ENCODE measurements at regions not wholly inside any gene's neighbourhood (a gene's known extent, or its start where the extent isn't known, plus 50 kb on each side); places are given as distances from the start of the nearest gene placed in this dataset.

DNA sequence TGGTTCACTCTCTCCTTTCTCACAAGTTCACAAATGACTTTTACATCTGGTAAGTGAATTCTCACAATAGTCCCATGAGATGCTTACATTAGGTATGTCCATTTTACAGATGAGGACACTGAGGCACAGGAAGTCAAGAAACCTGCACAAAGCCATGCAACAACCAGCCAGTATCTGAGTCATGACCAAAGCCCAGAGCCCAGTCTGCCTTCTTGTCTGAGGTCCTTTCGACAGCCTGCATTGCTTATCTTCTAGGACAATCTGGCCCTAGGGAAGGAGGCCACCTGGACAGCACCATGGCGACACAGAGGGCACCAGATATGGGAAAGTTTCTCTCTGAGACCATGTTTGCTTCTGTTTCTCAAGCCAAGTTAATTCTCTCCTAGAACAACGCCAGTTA is 197.1 kb downstream of the NSG2 start:
- TF ChIP-seq ZC3H10 (CRISPR knock-in tag; IDR thresholded peaks at IDR 0.05): no peak
- no peak for TF ChIP-seq TOX (CRISPR knock-in tag; IDR thresholded peaks at IDR 0.05; ENCODE audit: borderline replicate concordance)
- no peak for TF ChIP-seq BACH2 (CRISPR knock-in tag; IDR thresholded peaks at IDR 0.05; ENCODE audit: borderline replicate concordance)
- no peak for TF ChIP-seq OSR1 (CRISPR knock-in tag; IDR thresholded peaks at IDR 0.05)
- no peak for TF ChIP-seq ZNF70 (CRISPR knock-in tag; IDR thresholded peaks at IDR 0.05)
- TF ChIP-seq ZNF565 (CRISPR knock-in tag; conservative IDR thresholded peaks at IDR 0.05; ENCODE audit: low read depth): no peak
- TF ChIP-seq, protein P1, sequence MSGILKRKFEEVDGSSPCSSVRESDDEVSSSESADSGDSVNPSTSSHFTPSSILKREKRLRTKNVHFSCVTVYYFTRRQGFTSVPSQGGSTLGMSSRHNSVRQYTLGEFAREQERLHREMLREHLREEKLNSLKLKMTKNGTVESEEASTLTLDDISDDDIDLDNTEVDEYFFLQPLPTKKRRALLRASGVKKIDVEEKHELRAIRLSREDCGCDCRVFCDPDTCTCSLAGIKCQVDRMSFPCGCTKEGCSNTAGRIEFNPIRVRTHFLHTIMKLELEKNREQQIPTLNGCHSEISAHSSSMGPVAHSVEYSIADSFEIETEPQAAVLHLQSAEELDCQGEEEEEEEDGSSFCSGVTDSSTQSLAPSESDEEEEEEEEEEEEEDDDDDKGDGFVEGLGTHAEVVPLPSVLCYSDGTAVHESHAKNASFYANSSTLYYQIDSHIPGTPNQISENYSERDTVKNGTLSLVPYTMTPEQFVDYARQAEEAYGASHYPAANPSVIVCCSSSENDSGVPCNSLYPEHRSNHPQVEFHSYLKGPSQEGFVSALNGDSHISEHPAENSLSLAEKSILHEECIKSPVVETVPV (CRISPR knock-in tag; IDR thresholded peaks at IDR 0.05): no peak
- no peak for TF ChIP-seq POU6F1 (CRISPR knock-in tag; IDR thresholded peaks at IDR 0.05; ENCODE audit: borderline replicate concordance, low read depth)
- no peak for TF ChIP-seq SNAI2 (CRISPR knock-in tag; IDR thresholded peaks at IDR 0.05)
- no peak for TF ChIP-seq ARNTL (CRISPR knock-in tag; IDR thresholded peaks at IDR 0.05; ENCODE audit: borderline replicate concordance, low read depth)
- no peak for TF ChIP-seq PATZ1 (CRISPR knock-in tag; IDR thresholded peaks at IDR 0.05; ENCODE audit: borderline replicate concordance)
- no peak for TF ChIP-seq CSDC2 (CRISPR knock-in tag; IDR thresholded peaks at IDR 0.05)
- TF ChIP-seq RARB (CRISPR knock-in tag; IDR thresholded peaks at IDR 0.05): no peak
- no peak for TF ChIP-seq ZFP30 (CRISPR knock-in tag; IDR thresholded peaks at IDR 0.05)
- TF ChIP-seq, protein P2, sequence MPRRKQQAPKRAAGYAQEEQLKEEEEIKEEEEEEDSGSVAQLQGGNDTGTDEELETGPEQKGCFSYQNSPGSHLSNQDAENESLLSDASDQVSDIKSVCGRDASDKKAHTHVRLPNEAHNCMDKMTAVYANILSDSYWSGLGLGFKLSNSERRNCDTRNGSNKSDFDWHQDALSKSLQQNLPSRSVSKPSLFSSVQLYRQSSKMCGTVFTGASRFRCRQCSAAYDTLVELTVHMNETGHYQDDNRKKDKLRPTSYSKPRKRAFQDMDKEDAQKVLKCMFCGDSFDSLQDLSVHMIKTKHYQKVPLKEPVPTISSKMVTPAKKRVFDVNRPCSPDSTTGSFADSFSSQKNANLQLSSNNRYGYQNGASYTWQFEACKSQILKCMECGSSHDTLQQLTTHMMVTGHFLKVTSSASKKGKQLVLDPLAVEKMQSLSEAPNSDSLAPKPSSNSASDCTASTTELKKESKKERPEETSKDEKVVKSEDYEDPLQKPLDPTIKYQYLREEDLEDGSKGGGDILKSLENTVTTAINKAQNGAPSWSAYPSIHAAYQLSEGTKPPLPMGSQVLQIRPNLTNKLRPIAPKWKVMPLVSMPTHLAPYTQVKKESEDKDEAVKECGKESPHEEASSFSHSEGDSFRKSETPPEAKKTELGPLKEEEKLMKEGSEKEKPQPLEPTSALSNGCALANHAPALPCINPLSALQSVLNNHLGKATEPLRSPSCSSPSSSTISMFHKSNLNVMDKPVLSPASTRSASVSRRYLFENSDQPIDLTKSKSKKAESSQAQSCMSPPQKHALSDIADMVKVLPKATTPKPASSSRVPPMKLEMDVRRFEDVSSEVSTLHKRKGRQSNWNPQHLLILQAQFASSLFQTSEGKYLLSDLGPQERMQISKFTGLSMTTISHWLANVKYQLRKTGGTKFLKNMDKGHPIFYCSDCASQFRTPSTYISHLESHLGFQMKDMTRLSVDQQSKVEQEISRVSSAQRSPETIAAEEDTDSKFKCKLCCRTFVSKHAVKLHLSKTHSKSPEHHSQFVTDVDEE (CRISPR knock-in tag; IDR thresholded peaks at IDR 0.05): no peak
- no peak for TF ChIP-seq TCF4 (CRISPR knock-in tag; IDR thresholded peaks at IDR 0.05; ENCODE audit: borderline replicate concordance)
- TF ChIP-seq ISL1 (CRISPR knock-in tag; IDR thresholded peaks at IDR 0.05): no peak
- TF ChIP-seq PPARA (CRISPR knock-in tag; IDR thresholded peaks at IDR 0.05; ENCODE audit: borderline replicate concordance): no peak
- no peak for TF ChIP-seq ZFP3 (CRISPR knock-in tag; IDR thresholded peaks at IDR 0.05)
- no peak for ATAC-seq

DNA sequence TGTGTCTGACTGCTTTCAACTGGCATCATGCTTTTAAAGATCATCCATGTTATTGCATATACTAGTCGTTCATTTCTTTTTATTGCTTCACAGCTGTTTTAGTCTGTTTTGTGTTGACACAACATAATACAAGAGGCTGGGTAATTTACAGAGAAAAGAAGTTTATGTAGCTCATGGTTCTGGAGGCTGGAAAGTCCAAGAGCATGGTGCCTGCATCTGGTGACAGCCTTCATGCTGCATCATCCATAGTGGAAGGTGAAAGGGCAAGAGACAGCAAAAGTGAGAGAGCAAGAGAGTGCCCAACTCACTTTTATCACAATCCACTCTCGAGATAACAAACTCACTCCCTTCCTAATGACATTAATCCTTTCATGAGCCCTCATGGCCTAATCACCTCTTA is 198.4 kb downstream of the NSG2 start:
- ATAC-seq: no peak
- TF ChIP-seq TCF4 (CRISPR knock-in tag; IDR thresholded peaks at IDR 0.05; ENCODE audit: borderline replicate concordance) (no peak), ZC3H10 (CRISPR knock-in tag; IDR thresholded peaks at IDR 0.05) (no peak), CSDC2 (CRISPR knock-in tag; IDR thresholded peaks at IDR 0.05) (no peak)

- TF ChIP-seq ZFP3 (CRISPR knock-in tag; IDR thresholded peaks at IDR 0.05) (no peak), ZNF70 (CRISPR knock-in tag; IDR thresholded peaks at IDR 0.05) (no peak), TOX (CRISPR knock-in tag; IDR thresholded peaks at IDR 0.05; ENCODE audit: borderline replicate concordance) (no peak), OSR1 (CRISPR knock-in tag; IDR thresholded peaks at IDR 0.05) (no peak), CSDC2 (CRISPR knock-in tag; IDR thresholded peaks at IDR 0.05) (no peak), SNAI2 (CRISPR knock-in tag; IDR thresholded peaks at IDR 0.05) (no peak), PATZ1 (CRISPR knock-in tag; IDR thresholded peaks at IDR 0.05; ENCODE audit: borderline replicate concordance) (no peak)
- TF ChIP-seq, protein P1 (CRISPR knock-in tag; IDR thresholded peaks at IDR 0.05): no peak
- no peak for ATAC-seq
Measured at GRCh38 chr5:174245516-174246075, 200.1 kb downstream of the NSG2 start.

Data from SK-N-SH treated with all-trans-retinoic acid at 6 μM for 48 hours (cell line).